Activated CD4-positive, alpha-beta memory T cell treated with anti-CD3 and anti-CD28 coated beads for 36 hours (primary cell): ENCODE measurements at regions not wholly inside any gene's neighbourhood (a gene's known extent, or its start where the extent isn't known, plus 50 kb on each side); places are given as distances from the start of the nearest gene placed in this dataset.

Source experiments
- CTCF ChIA-PET: fragments of 350-600 bp; sonication (Branson Sonifier 250); formaldehyde crosslinking; loops from one replicate; lab custom pipeline; 2021; ENCODE audit warnings: antibody characterized with exemption, inconsistent platforms; lab: Charles Lee
- POLR2A ChIA-PET: fragments of 350-600 bp; sonication (Branson Sonifier 250); formaldehyde crosslinking; loops from one replicate; lab custom pipeline; 2021; ENCODE audit warnings: antibody characterized with exemption; lab: Charles Lee
- DNase-seq: peaks from one replicate; pipeline ENCODE4 v3.0.0-alpha.2; 2020
- H3K27ac Mint-ChIP-seq: one replicate; pipeline ENCODE4 v1.8.0; 2021; ENCODE audit warnings: mixed read lengths
- H3K27me3 Mint-ChIP-seq: one replicate; pipeline ENCODE4 v1.8.0; 2021; ENCODE audit warnings: mixed read lengths
- H3K36me3 Mint-ChIP-seq: one replicate; pipeline ENCODE4 v1.8.0; 2021; ENCODE audit warnings: mixed read lengths
- H3K4me1 Mint-ChIP-seq: one replicate; pipeline ENCODE4 v1.8.0; 2021; ENCODE audit warnings: low read depth, mixed read lengths
- H3K4me3 Mint-ChIP-seq: one replicate; pipeline ENCODE4 v1.8.0; 2021; ENCODE audit warnings: mild to moderate bottlenecking, mixed read lengths
- H3K9me3 Mint-ChIP-seq: one replicate; pipeline ENCODE4 v1.8.0; 2021; ENCODE audit warnings: mixed read lengths
- intact Hi-C: fragments of 100-400 bp; cut with micrococcal nuclease; formaldehyde crosslinking; loops from one replicate; pipeline ENCODE4 v1.15.1; 2023

DNA sequence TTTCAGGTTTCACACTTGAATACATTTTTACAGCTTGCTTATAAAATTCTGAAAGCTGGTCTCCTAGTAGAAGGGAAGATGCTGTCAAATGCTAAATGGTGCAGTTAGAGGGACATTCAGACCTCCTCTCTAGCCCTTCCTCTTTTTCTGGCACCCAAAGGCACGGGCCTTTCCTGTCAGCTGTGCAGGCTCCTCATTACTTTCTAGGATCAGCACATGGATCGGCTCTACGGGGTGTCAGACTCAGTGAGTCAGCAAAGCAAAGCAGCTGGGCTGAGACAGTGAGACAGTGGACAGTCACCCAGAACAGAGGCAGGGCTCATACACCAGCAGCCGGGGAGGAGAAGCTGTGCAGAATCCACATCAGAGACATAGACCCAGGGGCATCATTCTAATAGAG is 80.0 kb upstream of the TNC start:
- DNase-seq = no peak
- H3K27ac Mint-ChIP-seq = no peak overlapping the region
- H3K4me3 Mint-ChIP-seq = no peak overlapping the region
- CTCF ChIA-PET = no interaction called here
- H3K9me3 Mint-ChIP-seq = no peaks in the 10 kb centered on the region
- H3K27me3 Mint-ChIP-seq = peaks cover 44% of the 10 kb centered on the region
- POLR2A ChIA-PET = no interaction called here
- no peaks in the 10 kb centered on the region for H3K4me1 Mint-ChIP-seq
- intact Hi-C loops = no loop called here
- H3K36me3 Mint-ChIP-seq = no peaks in the 10 kb centered on the region

- CTCF ChIA-PET = no interaction called here
- Mint-ChIP-seq H3K27me3 (peaks cover 47% of the 10 kb centered on the region), H3K36me3 (no peaks in the 10 kb centered on the region)
These were observed 83.0 kb upstream of the TNC start for GRCh38 chr9:115200711-115201505.

DNA sequence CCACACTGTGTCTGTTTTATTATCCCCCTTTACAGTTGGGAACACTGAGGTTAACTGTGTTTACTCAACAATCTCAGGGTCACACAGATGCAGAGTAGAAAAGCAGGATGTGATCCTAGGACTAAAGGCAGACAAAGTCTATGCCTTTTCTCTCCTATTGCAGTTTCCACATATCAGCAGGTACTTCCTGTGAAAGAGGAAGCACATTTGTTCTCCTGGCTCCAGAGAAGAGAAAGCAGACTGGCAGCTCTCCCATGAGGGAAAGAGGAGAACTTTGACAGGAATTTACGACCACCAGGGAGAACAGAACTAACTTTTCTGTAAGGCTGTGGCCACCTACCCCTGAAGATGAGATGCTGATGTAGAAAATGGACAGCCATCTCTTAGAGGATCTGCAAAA is 84.2 kb upstream of the TNC start:
- Mint-ChIP-seq H3K4me3 (no peak overlapping the region), H3K36me3 (no peaks in the 10 kb centered on the region), H3K9me3 (no peaks in the 10 kb centered on the region), H3K4me1 (peaks cover 14% of the 10 kb centered on the region), H3K27ac (no peak overlapping the region), H3K27me3 (peaks cover 47% of the 10 kb centered on the region)
- ChIA-PET CTCF (no interaction called here), POLR2A (no interaction called here)
- intact Hi-C loops = loop anchor here (10.0 kb wide), 2 partner anchors 247 to 717 kb away; no protein-coding TSS in a partner anchor
- DNase-seq = no peak

More at GRCh38 chr9:115200711-115201505, 83.0 kb upstream of the TNC start:
- H3K4me1 Mint-ChIP-seq = peaks cover 8% of the 10 kb centered on the region
- no peak overlapping the region for H3K27ac Mint-ChIP-seq
- no peak overlapping the region for H3K4me3 Mint-ChIP-seq
- POLR2A ChIA-PET = no interaction called here
- H3K9me3 Mint-ChIP-seq = no peaks in the 10 kb centered on the region
- no peak for DNase-seq
- intact Hi-C loops = loop anchor here (10.0 kb wide), 2 partner anchors 246 to 716 kb away; no protein-coding TSS in a partner anchor

DNA sequence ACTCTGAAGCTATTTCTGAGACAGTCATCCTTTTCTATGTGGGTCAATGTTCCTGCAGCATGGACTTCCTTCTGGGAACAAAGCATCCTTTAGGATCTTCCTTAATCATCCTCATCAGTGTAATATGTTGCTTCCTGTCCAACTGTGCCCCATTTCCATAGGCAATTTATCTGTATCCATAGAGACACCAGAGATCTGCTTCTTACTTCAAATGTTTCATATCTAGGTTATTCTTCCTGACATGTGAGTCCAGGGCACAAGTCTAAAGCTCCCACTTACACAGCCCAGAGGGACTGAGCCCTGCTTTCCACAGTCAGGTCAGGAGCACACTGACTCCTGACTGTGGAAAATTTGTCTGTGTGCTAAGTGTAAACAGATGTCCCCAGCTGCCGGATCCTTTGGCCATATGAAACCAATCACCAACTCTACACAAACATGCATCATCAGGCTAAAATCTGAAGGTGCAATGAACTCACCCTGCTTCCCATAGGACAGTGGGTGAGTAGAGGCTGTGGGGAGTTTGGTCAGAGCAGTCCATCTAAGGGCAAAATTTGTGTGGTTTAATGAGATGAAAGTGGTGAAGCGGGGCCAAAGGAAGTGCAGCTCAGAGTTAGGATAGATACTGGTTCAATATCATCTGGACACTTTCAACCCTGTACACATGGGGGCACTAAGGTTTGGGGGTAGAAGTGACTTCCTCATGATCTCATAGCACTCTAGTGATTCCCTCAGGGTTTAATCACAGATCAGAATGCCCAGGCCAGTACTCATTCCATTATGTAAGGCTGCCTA is 85.2 kb upstream of the TNC start:
- Mint-ChIP-seq H3K36me3 (no peaks in the 10 kb centered on the region), H3K4me3 (no peak overlapping the region), H3K9me3 (no peaks in the 10 kb centered on the region), H3K4me1 (peaks cover 19% of the 10 kb centered on the region), H3K27me3 (peaks cover 48% of the 10 kb centered on the region), H3K27ac (no peak overlapping the region)
- no peak for DNase-seq
- POLR2A ChIA-PET = no interaction called here
- intact Hi-C loops = loop anchor here (10.0 kb wide), 2 partner anchors 248 to 718 kb away; no protein-coding TSS in a partner anchor
- CTCF ChIA-PET = no interaction called here

- intact Hi-C loops = loop anchor here (1.0 to 10.0 kb wide), 6 partner anchors 169 to 720 kb away; no protein-coding TSS in a partner anchor
- Mint-ChIP-seq H3K4me1 (peaks cover 27% of the 10 kb centered on the region), H3K36me3 (no peaks in the 10 kb centered on the region), H3K27ac (no peak overlapping the region), H3K27me3 (peaks cover 46% of the 10 kb centered on the region), H3K9me3 (no peaks in the 10 kb centered on the region), H3K4me3 (no peak overlapping the region)
- DNase-seq = no peak
- CTCF ChIA-PET = no interaction called here
- POLR2A ChIA-PET = no interaction called here
These were observed 87.0 kb upstream of the TNC start for GRCh38 chr9:115204904-115205453.

DNA sequence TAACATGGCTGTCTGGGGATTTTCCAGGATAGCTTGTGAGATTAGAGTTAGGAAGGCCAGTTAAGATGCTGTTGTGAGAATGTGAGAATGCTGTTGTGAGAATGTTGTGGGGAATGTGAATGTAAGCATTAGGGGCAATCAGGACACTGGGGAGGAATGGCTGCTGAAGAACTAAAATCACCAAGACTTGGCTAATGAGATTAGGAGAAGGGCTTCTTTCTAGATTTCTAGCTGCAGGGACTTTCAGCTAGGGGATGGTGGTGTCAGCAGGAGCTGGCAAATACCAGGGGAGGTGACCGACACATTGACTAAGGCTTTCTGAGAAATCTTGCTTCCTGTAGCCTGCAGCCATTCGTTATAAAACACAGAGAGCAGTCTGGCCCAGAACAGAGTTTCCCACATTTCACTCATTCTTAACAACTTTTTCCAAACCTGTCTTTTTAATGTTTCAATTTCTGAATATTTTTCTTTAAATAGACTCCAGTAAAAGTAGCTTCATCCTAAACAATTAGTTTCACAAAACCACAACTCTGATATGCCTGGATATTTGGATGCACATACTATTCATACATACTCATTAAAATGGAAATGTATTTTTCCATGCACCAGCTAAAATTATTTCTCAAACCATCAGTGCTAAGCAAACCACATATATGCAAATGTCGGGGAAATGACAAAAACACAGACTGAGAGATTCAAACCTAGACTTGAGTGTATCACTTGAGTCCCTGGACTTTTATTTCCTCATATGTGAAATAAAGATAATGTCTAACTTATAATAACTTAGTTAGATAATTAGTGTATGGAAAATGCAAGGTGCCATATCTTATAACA is 89.3 kb upstream of the TNC start:
- peak; percentile 39 for DNase-seq
- POLR2A ChIA-PET = no interaction called here
- H3K4me3 Mint-ChIP-seq = no peak overlapping the region
- peaks cover 27% of the 10 kb centered on the region for H3K4me1 Mint-ChIP-seq
- peaks cover 42% of the 10 kb centered on the region for H3K27me3 Mint-ChIP-seq
- H3K36me3 Mint-ChIP-seq = no peaks in the 10 kb centered on the region
- H3K27ac Mint-ChIP-seq = no peak overlapping the region
- intact Hi-C loops = loop anchor here (5.0 to 10.0 kb wide), 5 partner anchors 252 to 722 kb away; no protein-coding TSS in a partner anchor
- H3K9me3 Mint-ChIP-seq = no peaks in the 10 kb centered on the region
- CTCF ChIA-PET = interaction anchor here (0.7 kb wide), 1 partner anchor 526 kb away, joined by 3 read pairs; no protein-coding TSS in a partner anchor

DNA sequence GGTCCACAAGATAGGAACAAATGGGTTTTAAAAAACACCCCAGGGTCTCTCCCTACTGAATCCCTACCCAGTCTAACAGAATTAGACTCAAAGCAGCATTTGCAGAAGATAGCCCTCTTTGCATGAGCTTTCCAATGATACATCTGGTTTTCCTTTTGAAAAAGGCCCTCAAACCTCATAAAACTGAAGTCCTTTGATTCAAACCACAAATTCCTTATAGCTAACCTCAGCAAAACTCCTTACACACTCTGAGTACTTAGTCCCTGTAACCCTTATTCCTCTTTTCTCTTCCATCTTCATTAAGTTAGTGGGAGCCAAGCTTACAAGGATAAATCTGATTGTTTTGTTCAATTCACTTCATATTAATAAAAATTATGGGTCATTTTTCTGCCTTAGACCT is 90.5 kb upstream of the TNC start:
- intact Hi-C loops = loop anchor here (5.0 to 10.0 kb wide), 5 partner anchors 254 to 724 kb away; no protein-coding TSS in a partner anchor
- ChIA-PET CTCF (no interaction called here), POLR2A (interaction anchor here (0.9 kb wide), 1 partner anchor 491 kb away, joined by 4 read pairs; no protein-coding TSS in a partner anchor)
- no peak overlapping the region for H3K4me3 Mint-ChIP-seq
- H3K9me3 Mint-ChIP-seq = no peaks in the 10 kb centered on the region
- peaks cover 41% of the 10 kb centered on the region for H3K27me3 Mint-ChIP-seq
- H3K36me3 Mint-ChIP-seq = no peaks in the 10 kb centered on the region
- DNase-seq = no peak
- no peak overlapping the region for H3K27ac Mint-ChIP-seq
- peaks cover 27% of the 10 kb centered on the region for H3K4me1 Mint-ChIP-seq

DNA sequence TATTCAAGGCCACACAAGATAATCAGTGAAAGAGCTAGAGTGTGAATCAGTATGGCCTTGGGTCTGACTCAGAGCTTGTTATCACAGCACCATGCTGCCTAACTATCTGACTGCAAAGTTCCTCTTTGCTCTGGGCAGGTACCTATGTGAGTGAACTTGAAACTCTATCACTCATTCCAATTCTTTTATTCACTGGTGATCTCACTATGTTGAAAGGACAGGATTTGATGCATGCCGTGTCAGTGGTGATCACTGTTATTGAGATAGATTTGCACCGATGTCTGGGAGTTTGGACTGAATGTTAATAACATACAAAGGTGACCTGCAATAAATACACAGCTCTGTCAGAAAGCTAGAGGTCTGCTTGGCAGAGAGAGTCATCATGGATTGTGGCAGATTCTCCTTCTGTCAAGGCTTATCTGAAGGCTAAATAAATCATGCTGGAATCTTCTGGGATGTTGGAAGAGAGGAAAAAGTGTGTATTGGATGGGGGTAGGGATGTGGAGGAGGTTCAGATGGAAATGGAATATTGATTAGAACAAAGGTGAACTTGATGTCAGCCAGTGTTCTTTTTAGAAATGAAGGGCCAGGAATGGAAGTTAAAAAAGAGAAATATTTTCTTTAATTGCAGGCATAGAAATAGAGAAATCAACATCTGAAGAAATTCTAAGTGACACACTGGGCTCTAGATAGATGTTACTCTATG is 91.8 kb upstream of the TNC start:
- no peaks in the 10 kb centered on the region for H3K36me3 Mint-ChIP-seq
- peaks cover 41% of the 10 kb centered on the region for H3K27me3 Mint-ChIP-seq
- peak; percentile 36 for DNase-seq
- CTCF ChIA-PET = no interaction called here
- intact Hi-C loops = loop anchor here (1.0 to 10.0 kb wide), 7 partner anchors 173 to 725 kb away; no protein-coding TSS in a partner anchor
- no peaks in the 10 kb centered on the region for H3K9me3 Mint-ChIP-seq
- no peak overlapping the region for H3K4me3 Mint-ChIP-seq
- peaks cover 25% of the 10 kb centered on the region for H3K4me1 Mint-ChIP-seq
- POLR2A ChIA-PET = interaction anchor here (0.9 kb wide), 2 partner anchors 204 to 492 kb away, joined by 3 to 4 read pairs; no protein-coding TSS in a partner anchor
- H3K27ac Mint-ChIP-seq = no peak overlapping the region

GRCh38 chr9:115210699-115211098 is 92.7 kb upstream of the TNC start:
- Mint-ChIP-seq H3K27me3 (peaks cover 48% of the 10 kb centered on the region), H3K27ac (no peak overlapping the region), H3K9me3 (no peaks in the 10 kb centered on the region), H3K4me3 (no peak overlapping the region), H3K36me3 (no peaks in the 10 kb centered on the region), H3K4me1 (peaks cover 19% of the 10 kb centered on the region)
- intact Hi-C loops = no loop called here
- CTCF ChIA-PET = no interaction called here
- DNase-seq = no peak
- POLR2A ChIA-PET = no interaction called here

- no peak overlapping the region for H3K4me3 Mint-ChIP-seq
- intact Hi-C loops = no loop called here
- no peak overlapping the region for H3K27ac Mint-ChIP-seq
- H3K36me3 Mint-ChIP-seq = no peaks in the 10 kb centered on the region
- no peak for DNase-seq
- CTCF ChIA-PET = no interaction called here
- H3K9me3 Mint-ChIP-seq = no peaks in the 10 kb centered on the region
- peaks cover 47% of the 10 kb centered on the region for H3K27me3 Mint-ChIP-seq
- peaks cover 19% of the 10 kb centered on the region for H3K4me1 Mint-ChIP-seq
- POLR2A ChIA-PET = no interaction called here
These were observed 93.6 kb upstream of the TNC start for GRCh38 chr9:115211413-115212124.
